H9 (cell line): ENCODE measurements at regions not wholly inside any gene's neighbourhood (a gene's known extent, or its start where the extent isn't known, plus 50 kb on each side); places are given as distances from the start of the nearest gene placed in this dataset.
"Not testable (repeated sequence)": the region's sequence is repeated elsewhere in the genome, so short reads cannot be mapped to it uniquely, and the experiment has no call there.

Source experiments
- DNase-seq: peaks from one replicate; pipeline ENCODE4 v3.0.0-alpha.2; 2017
- H2AFZ ChIP-seq: one replicate; pipeline ENCODE4 v1.6.1; 2013; ENCODE audit warnings: mild to moderate bottlenecking, low read length, control low read depth, moderate library complexity
- H2AK5ac ChIP-seq: 2 replicates; pipeline ENCODE4 v1.6.1; 2013; ENCODE audit warnings: low read length, control low read depth, mixed read lengths; ENCODE audit not compliant: insufficient read length
- H2BK120ac ChIP-seq: one replicate; pipeline ENCODE4 v1.6.1; 2013; ENCODE audit warnings: low read depth, mild to moderate bottlenecking, low read length, control low read depth, inconsistent platforms; ENCODE audit not compliant: poor library complexity, severe bottlenecking
- H2BK12ac ChIP-seq: 2 replicates; pipeline ENCODE4 v1.6.1; 2013; ENCODE audit warnings: low read length, control low read depth, mixed read lengths, low read depth; ENCODE audit not compliant: insufficient read length
- H2BK15ac ChIP-seq: 2 replicates; pipeline ENCODE4 v1.6.1; 2013; ENCODE audit warnings: low read depth, low read length, control low read depth
- H2BK20ac ChIP-seq: one replicate; pipeline ENCODE4 v1.6.1; 2013; ENCODE audit warnings: low read depth, mild to moderate bottlenecking, low read length, control low read depth, inconsistent platforms; ENCODE audit not compliant: poor library complexity, severe bottlenecking
- H2BK5ac ChIP-seq: 2 replicates; pipeline ENCODE4 v1.6.1; 2013; ENCODE audit warnings: low read length, control low read depth, mixed read lengths; ENCODE audit not compliant: insufficient read length
- H3K14ac ChIP-seq: 2 replicates; pipeline ENCODE4 v1.6.1; 2013; ENCODE audit warnings: low read length, control low read depth; ENCODE audit not compliant: insufficient read depth
- H3K18ac ChIP-seq: 2 replicates; pipeline ENCODE4 v1.6.1; 2013; ENCODE audit warnings: low read depth, mild to moderate bottlenecking, mixed read lengths, low read length, control low read depth; ENCODE audit not compliant: insufficient read length
- H3K23ac ChIP-seq: 2 replicates; pipeline ENCODE4 v1.6.1; 2013; ENCODE audit warnings: low read length, control low read depth, mixed read lengths, low read depth; ENCODE audit not compliant: insufficient read length
- H3K23me2 ChIP-seq: 2 replicates; pipeline ENCODE4 v1.6.1; 2013; ENCODE audit warnings: low read depth, mild to moderate bottlenecking, mixed read lengths, low read length, control low read depth; ENCODE audit not compliant: insufficient read length, poor library complexity, severe bottlenecking
- H3K27ac ChIP-seq: 2 replicates; pipeline ENCODE4 v1.5.1; 2013; ENCODE audit warnings: low read length, control low read depth, mixed read lengths, low read depth; ENCODE audit not compliant: insufficient read length
- H3K27me3 ChIP-seq: 2 replicates; pipeline ENCODE4 v1.6.1; 2013; ENCODE audit warnings: low read length, control low read depth, inconsistent platforms; ENCODE audit not compliant: insufficient read depth
- H3K4ac ChIP-seq: 2 replicates; pipeline ENCODE4 v1.6.1; 2013; ENCODE audit warnings: low read depth, mild to moderate bottlenecking, control low read depth, inconsistent platforms, low read length, moderate library complexity
- H3K4me1 ChIP-seq: 2 replicates; pipeline ENCODE4 v1.6.1; 2013; ENCODE audit warnings: low read length, control low read depth, inconsistent platforms; ENCODE audit not compliant: insufficient read depth
- H3K4me2 ChIP-seq: 2 replicates; pipeline ENCODE4 v1.6.1; 2013; ENCODE audit warnings: low read length, control low read depth, mixed read lengths; ENCODE audit not compliant: insufficient read length, insufficient read depth
- H3K56ac ChIP-seq: 2 replicates; pipeline ENCODE4 v1.6.1; 2013; ENCODE audit warnings: low read depth, mild to moderate bottlenecking, mixed read lengths, low read length, control low read depth; ENCODE audit not compliant: insufficient read length
- H3K79me1 ChIP-seq: 2 replicates; pipeline ENCODE4 v1.6.1; 2013; ENCODE audit warnings: low read depth, mild to moderate bottlenecking, moderate library complexity, low read length, control low read depth, inconsistent platforms; ENCODE audit not compliant: insufficient read depth, poor library complexity, severe bottlenecking
- H3K79me2 ChIP-seq: 2 replicates; pipeline ENCODE4 v1.6.1; 2013; ENCODE audit warnings: low read length, control low read depth, inconsistent platforms; ENCODE audit not compliant: insufficient read depth
- H3K9ac ChIP-seq: 2 replicates; pipeline ENCODE4 v1.6.1; 2013; ENCODE audit warnings: low read length, control low read depth, mixed read lengths; ENCODE audit not compliant: insufficient read length; ENCODE audit errors: extremely low read depth
- H3K9me3 ChIP-seq: one replicate; pipeline ENCODE4 v1.6.1; 2013; ENCODE audit warnings: low read depth, low read length, inconsistent platforms; ENCODE audit not compliant: control insufficient read depth
- H3T11ph ChIP-seq: one replicate; pipeline ENCODE4 v1.6.1; 2013; ENCODE audit warnings: mild to moderate bottlenecking, low read length, control low read depth, inconsistent platforms
- H4K20me1 ChIP-seq: one replicate; pipeline ENCODE4 v1.6.1; 2013; ENCODE audit not compliant: control insufficient read depth, insufficient read length, insufficient read depth
- H4K5ac ChIP-seq: 2 replicates; pipeline ENCODE4 v1.6.1; 2013; ENCODE audit warnings: low read depth, mild to moderate bottlenecking, mixed read lengths, low read length, control low read depth; ENCODE audit not compliant: insufficient read length
- H4K8ac ChIP-seq: replicated peaks from 2 replicates; pipeline ENCODE4 v1.6.1; 2013; ENCODE audit warnings: low read length, control low read depth, mixed read lengths, low read depth; ENCODE audit not compliant: insufficient read length
- H4K91ac ChIP-seq: 2 replicates; pipeline ENCODE4 v1.6.1; 2013; ENCODE audit warnings: low read depth, mild to moderate bottlenecking, moderate library complexity, mixed read lengths, low read length, control low read depth; ENCODE audit not compliant: insufficient read length
- H3K27ac Mint-ChIP-seq, 3 experiments: 2 replicates in 2 of 3; 3 replicates in 1 of 3; pipeline ENCODE4 v1.8.0; 2020 to 2021; ENCODE audit warnings: mixed read lengths in 3 of 3, mild to moderate bottlenecking in 1 of 3, moderate library complexity in 1 of 3
- H3K27me3 Mint-ChIP-seq: 2 replicates; pipeline ENCODE4 v1.8.0; 2021; ENCODE audit warnings: low read depth, mild to moderate bottlenecking, moderate library complexity, mixed read lengths
- H3K36me3 Mint-ChIP-seq, 3 experiments: 2 replicates in 2 of 3; 3 replicates in 1 of 3; pipeline ENCODE4 v1.8.0; 2020 to 2021; ENCODE audit warnings: low read depth in 3 of 3, mixed read lengths in 3 of 3; ENCODE audit not compliant: insufficient read depth in 1 of 3
- H3K4me1 Mint-ChIP-seq, 2 experiments: 2 replicates each; pipeline ENCODE4 v1.8.0; 2020; ENCODE audit warnings: mixed read lengths in 2 of 2
- H3K4me3 Mint-ChIP-seq, 2 experiments: 2 replicates in 1 of 2; 3 replicates in 1 of 2; pipeline ENCODE4 v1.8.0; 2020 to 2021; ENCODE audit warnings: mild to moderate bottlenecking in 2 of 2, mixed read lengths in 2 of 2, moderate library complexity in 1 of 2
- H3K9me3 Mint-ChIP-seq, 2 experiments: 2 replicates in 1 of 2; 3 replicates in 1 of 2; pipeline ENCODE4 v1.8.0; 2020; ENCODE audit warnings: mild to moderate bottlenecking in 2 of 2, mixed read lengths in 2 of 2, moderate library complexity in 1 of 2
- WGBS: extraction: QIAGEN DNeasy Blood & Tissue Kit; methylation state at CpG from one replicate; pipeline ENCODE4 v1.1.7; 2013; ENCODE audit warnings: missing lambda C conversion rate, low lambda C conversion rate, mixed read lengths; ENCODE audit not compliant: insufficient read length; ENCODE audit errors: extremely low coverage; 5-methylcytosine and 5-hydroxymethylcytosine counted together
- TF ChIP-seq, protein P1 (sequence below): fragments of 200-600 bp; sonication (generic); conservative IDR thresholded peaks from 3 replicates; pipeline ENCODE4 v1.8.0; 2021; ENCODE audit warnings: antibody characterized with exemption, mild to moderate bottlenecking

DNA sequence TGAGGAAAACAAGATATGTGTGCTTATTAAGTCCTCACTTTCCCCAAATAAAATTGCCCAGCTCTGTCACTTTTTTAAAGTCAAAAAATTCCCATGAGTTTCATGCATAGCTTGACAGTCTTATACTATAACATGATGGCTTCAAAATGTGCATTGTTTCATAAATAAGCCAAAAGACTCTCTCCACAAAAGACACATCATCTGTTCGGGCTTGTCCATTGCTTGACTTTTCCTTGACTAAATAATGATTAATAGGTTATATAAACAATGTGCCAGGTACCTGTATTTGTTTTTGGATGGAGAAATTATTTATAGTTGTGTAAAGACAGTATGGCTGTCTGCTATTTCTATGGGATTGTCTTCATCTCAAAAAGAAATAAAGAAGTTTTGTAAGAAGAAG lies 329.2 kb upstream of the KLF3 start:
- Histone ChIP-seq H3K27me3 (no peaks in the 10 kb centered on the region), H3K79me2 (no peaks in the 10 kb centered on the region), H3K4me2 (no peak overlapping the region), H3K14ac (no peak overlapping the region), H4K8ac (no peak overlapping the region), H3K9ac (no peak overlapping the region), H4K20me1 (no peaks in the 10 kb centered on the region), H3K27ac (no peak overlapping the region), H2BK15ac (no peak overlapping the region), H2AFZ (no peak overlapping the region), H2BK5ac (no peak overlapping the region), H2BK12ac (no peak overlapping the region), H3K18ac (no peak overlapping the region), H3K4me1 (no peaks in the 10 kb centered on the region), H4K5ac (no peak overlapping the region), H2BK20ac (no peak overlapping the region), H2AK5ac (no peak overlapping the region), H3K79me1 (no peaks in the 10 kb centered on the region), H3K9me3 (no peaks in the 10 kb centered on the region), H3K4ac (no peak overlapping the region), H3K56ac (no peak overlapping the region), H3K23ac (no peak overlapping the region), H3T11ph (no peak overlapping the region), H2BK120ac (no peak overlapping the region), H4K91ac (no peak overlapping the region), H3K23me2 (no peaks in the 10 kb centered on the region)
- H3K4me1 Mint-ChIP-seq, result no peaks in the 10 kb centered on the region
- DNase-seq, result no peak
- H3K27me3 Mint-ChIP-seq, result no peaks in the 10 kb centered on the region; the same call in 1 of the 2 replicates
- TF ChIP-seq, protein P1, sequence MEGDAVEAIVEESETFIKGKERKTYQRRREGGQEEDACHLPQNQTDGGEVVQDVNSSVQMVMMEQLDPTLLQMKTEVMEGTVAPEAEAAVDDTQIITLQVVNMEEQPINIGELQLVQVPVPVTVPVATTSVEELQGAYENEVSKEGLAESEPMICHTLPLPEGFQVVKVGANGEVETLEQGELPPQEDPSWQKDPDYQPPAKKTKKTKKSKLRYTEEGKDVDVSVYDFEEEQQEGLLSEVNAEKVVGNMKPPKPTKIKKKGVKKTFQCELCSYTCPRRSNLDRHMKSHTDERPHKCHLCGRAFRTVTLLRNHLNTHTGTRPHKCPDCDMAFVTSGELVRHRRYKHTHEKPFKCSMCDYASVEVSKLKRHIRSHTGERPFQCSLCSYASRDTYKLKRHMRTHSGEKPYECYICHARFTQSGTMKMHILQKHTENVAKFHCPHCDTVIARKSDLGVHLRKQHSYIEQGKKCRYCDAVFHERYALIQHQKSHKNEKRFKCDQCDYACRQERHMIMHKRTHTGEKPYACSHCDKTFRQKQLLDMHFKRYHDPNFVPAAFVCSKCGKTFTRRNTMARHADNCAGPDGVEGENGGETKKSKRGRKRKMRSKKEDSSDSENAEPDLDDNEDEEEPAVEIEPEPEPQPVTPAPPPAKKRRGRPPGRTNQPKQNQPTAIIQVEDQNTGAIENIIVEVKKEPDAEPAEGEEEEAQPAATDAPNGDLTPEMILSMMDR, result no peak
- H3K27ac Mint-ChIP-seq, result no peak overlapping the region
- H3K36me3 Mint-ChIP-seq, result peaks cover 19 to 21% (median 20%) of the 10 kb centered on the region in 3 experiments
- no peak overlapping the region for H3K4me3 Mint-ChIP-seq
- H3K9me3 Mint-ChIP-seq, result peaks cover 25 to 27% of the 10 kb centered on the region in 2 experiments
- no CpG with 5 or more reads among the region's 1 CpG for WGBS

DNA sequence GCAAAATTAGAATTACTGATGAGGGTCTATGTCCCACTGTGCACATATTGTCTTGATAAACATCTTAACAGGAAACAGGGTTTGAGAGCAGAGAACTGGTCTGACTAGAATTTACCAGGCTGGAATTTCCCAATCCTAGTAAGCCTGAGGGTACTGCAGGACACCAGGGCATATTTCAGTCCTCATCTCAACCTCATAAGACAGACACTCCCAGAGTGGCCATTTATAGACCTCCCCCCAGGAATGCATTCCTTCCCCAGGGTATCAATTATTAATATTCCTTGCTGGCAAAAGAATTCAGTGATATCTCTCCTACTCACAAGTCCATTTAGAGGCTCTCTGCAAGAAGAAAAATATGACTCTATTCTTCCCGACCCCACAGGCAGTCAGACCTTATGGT lies 325.1 kb upstream of the KLF3 start:
- H3K27me3 Mint-ChIP-seq, H2BK20ac ChIP-seq, H3K79me2 ChIP-seq, H2BK5ac ChIP-seq, H3K4me1 ChIP-seq, H3K27ac Mint-ChIP-seq, H2AK5ac ChIP-seq, H3K27me3 ChIP-seq, H3K27ac ChIP-seq, H2BK120ac ChIP-seq, H3K23ac ChIP-seq, H3K4me3 Mint-ChIP-seq, H3K4ac ChIP-seq, H2AFZ ChIP-seq, H3K79me1 ChIP-seq, H2BK12ac ChIP-seq, H3K23me2 ChIP-seq, DNase-seq, H4K8ac ChIP-seq, H2BK15ac ChIP-seq, H3K9me3 ChIP-seq, H3K9ac ChIP-seq, H3K18ac ChIP-seq, H4K91ac ChIP-seq, H3K4me1 Mint-ChIP-seq, H3K4me2 ChIP-seq, H3K56ac ChIP-seq, H4K20me1 ChIP-seq, H4K5ac ChIP-seq, H3K14ac ChIP-seq, H3T11ph ChIP-seq: not testable (repeated sequence)
- WGBS, result no CpG with 5 or more reads among the region's 1 CpG
- peaks cover 31% of the 10 kb centered on the region in 2 experiments for H3K9me3 Mint-ChIP-seq
- peaks cover 19 to 23% (median 22%) of the 10 kb centered on the region in 3 experiments for H3K36me3 Mint-ChIP-seq
